ENCODE measurements at regions not wholly inside any gene's neighbourhood (a gene's known extent, or its start where the extent isn't known, plus 50 kb on each side); places are given as distances from the start of the nearest gene placed in this dataset.

GRCh38 chr3:70747847-70748246 is 435.4 kb upstream of the MDFIC2 start:
- ATAC-seq (no peak), DNase-seq (no peak)
- in situ Hi-C loops (cut with MboI; ENCODE audit: low sequenced_read_pairs in 4 of 4), result no loop called here
- no peaks in the 10 kb centered on the region for H3K9me3 ChIP-seq
- no peak overlapping the region for H3K4me3 ChIP-seq
- no peak overlapping the region for H3K27ac ChIP-seq
- no peak for TF ChIP-seq CTCF (IDR thresholded peaks at IDR 0.05 in 4 of 5, conservative IDR thresholded peaks at IDR 0.05 in 1 of 5)
- no peaks in the 10 kb centered on the region for H3K36me3 ChIP-seq
- H3K27me3 ChIP-seq, result no peaks in the 10 kb centered on the region
- intact Hi-C loops (cut with DNase I; ENCODE audit: low total_unique reads), result no loop called here
- no peaks in the 10 kb centered on the region for H3K4me1 ChIP-seq

- H3K4me1 ChIP-seq, result no peaks in the 10 kb centered on the region
- H3K9me3 ChIP-seq, result no peaks in the 10 kb centered on the region
- no peaks in the 10 kb centered on the region for H3K27me3 ChIP-seq
- no peak for ATAC-seq
- H3K27ac ChIP-seq, result no peak overlapping the region
- no peak overlapping the region for H3K4me3 ChIP-seq
- intact Hi-C loops (cut with DNase I; ENCODE audit: low total_unique reads), result no loop called here
- H3K36me3 ChIP-seq, result no peaks in the 10 kb centered on the region
- DNase-seq, result no peak
- in situ Hi-C loops (cut with MboI; ENCODE audit: low sequenced_read_pairs in 4 of 4), result no loop called here
- TF ChIP-seq POLR2A (IDR thresholded peaks at IDR 0.05) (no peak), CTCF (IDR thresholded peaks at IDR 0.05 in 4 of 5, conservative IDR thresholded peaks at IDR 0.05 in 1 of 5) (no peak)
These were observed 432.1 kb upstream of the MDFIC2 start for GRCh38 chr3:70744536-70744935.

- no peak for TF ChIP-seq CTCF (IDR thresholded peaks at IDR 0.05 in 4 of 5, conservative IDR thresholded peaks at IDR 0.05 in 1 of 5)
- TF ChIP-seq POLR2A (IDR thresholded peaks at IDR 0.05), result no peak
- ATAC-seq, result no peak
- DNase-seq, result no peak
- Histone ChIP-seq H3K36me3 (no peaks in the 10 kb centered on the region), H3K27ac (no peak overlapping the region), H3K9me3 (no peaks in the 10 kb centered on the region), H3K27me3 (no peaks in the 10 kb centered on the region), H3K4me3 (no peak overlapping the region), H3K4me1 (no peaks in the 10 kb centered on the region)
- in situ Hi-C loops (cut with MboI; ENCODE audit: low sequenced_read_pairs in 4 of 4) (no loop called here), intact Hi-C loops (cut with DNase I; ENCODE audit: low total_unique reads) (no loop called here)
These were observed 431.3 kb upstream of the MDFIC2 start for GRCh38 chr3:70743754-70744153.

- Histone ChIP-seq H3K27ac (no peak overlapping the region), H3K4me3 (no peak overlapping the region), H3K9me3 (no peaks in the 10 kb centered on the region), H3K27me3 (no peaks in the 10 kb centered on the region), H3K36me3 (no peaks in the 10 kb centered on the region), H3K4me1 (no peaks in the 10 kb centered on the region)
- TF ChIP-seq CTCF (IDR thresholded peaks at IDR 0.05 in 4 of 5, conservative IDR thresholded peaks at IDR 0.05 in 1 of 5) (no peak), POLR2A (IDR thresholded peaks at IDR 0.05) (no peak)
- ATAC-seq, result no peak
- DNase-seq, result no peak
- in situ Hi-C loops (cut with MboI; ENCODE audit: low sequenced_read_pairs in 4 of 4) (no loop called here), intact Hi-C loops (cut with DNase I; ENCODE audit: low total_unique reads) (no loop called here)
These were observed 429.6 kb upstream of the MDFIC2 start for GRCh38 chr3:70742081-70742480.

GRCh38 chr3:70740872-70741271 is 428.4 kb upstream of the MDFIC2 start:
- Histone ChIP-seq H3K9me3 (no peaks in the 10 kb centered on the region), H3K27ac (no peak overlapping the region), H3K27me3 (no peaks in the 10 kb centered on the region), H3K36me3 (no peaks in the 10 kb centered on the region), H3K4me3 (no peak overlapping the region), H3K4me1 (no peaks in the 10 kb centered on the region)
- intact Hi-C loops (cut with DNase I; ENCODE audit: low total_unique reads) (no loop called here), in situ Hi-C loops (cut with MboI; ENCODE audit: low sequenced_read_pairs in 4 of 4) (no loop called here)
- TF ChIP-seq POLR2A (IDR thresholded peaks at IDR 0.05) (no peak), CTCF (IDR thresholded peaks at IDR 0.05 in 4 of 5, conservative IDR thresholded peaks at IDR 0.05 in 1 of 5) (no peak)
- ATAC-seq (no peak), DNase-seq (no peak)

Measured in gastrocnemius medialis (tissue), 4 donors.